HG03045 (cell line): ENCODE measurements at regions not wholly inside any gene's neighbourhood (a gene's known extent, or its start where the extent isn't known, plus 50 kb on each side); places are given as distances from the start of the nearest gene placed in this dataset.

Experiments used
- ATAC-seq: cut with Tn5 transposase; IDR thresholded peaks from one replicate; pipeline ENCODE4 v1.9.1; 2021; ENCODE audit warnings: mild to moderate bottlenecking, moderate library complexity; ENCODE audit not compliant: unreplicated experiment

DNA sequence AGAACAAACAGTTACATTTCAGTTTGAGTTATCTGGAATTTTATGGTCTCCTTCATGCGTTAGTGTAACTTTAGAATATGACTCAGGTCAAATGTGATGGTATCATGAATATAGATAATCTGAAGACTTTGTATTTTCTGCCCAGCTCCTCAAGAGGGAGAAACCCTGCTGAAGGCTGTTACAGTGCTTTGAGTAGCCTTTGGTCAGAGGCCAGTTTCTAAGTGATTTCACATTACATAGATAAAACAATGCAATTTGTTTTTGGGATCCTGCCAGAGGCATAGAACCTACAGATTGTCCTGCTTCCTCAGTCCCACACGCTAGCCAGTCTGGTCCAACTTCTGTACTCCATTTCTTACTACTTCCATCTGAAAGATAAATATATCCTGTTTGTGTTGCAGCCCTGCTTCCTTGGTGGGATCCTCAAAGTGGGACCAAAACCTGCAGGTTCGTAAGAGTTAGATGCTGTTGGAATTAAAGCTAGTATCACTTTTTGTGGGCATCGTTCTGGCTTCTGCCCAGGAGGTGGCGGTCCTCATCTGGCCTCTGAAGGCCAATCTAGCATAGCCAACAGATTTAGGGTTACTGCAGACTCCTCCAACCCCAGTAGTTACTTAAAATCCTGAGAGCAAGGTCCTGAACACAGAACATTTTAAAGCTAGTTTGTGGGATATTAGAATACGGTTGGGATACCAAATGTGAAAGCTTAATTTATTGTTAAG is 645.8 kb upstream of the USP24 start:
- ATAC-seq = no peak

DNA sequence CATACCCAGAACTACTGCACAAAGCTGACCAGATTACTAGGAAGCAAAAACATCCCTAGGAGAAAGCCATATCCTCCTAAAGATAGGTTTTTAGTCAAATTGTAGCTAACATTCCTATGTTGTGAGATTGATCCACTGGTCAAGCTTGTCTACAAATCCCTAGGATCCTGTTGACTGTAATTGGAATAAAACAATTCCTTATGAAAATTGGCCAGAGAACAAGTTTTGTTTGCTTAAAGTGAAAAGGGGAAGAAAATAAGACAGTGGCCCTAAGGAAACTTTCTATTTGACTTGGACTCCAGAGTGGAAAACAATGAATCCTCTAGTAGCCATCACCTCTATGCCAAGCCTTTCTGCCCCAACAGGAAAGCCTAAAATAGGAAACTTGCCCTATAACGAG is 645.2 kb upstream of the USP24 start:
- ATAC-seq = no peak

DNA sequence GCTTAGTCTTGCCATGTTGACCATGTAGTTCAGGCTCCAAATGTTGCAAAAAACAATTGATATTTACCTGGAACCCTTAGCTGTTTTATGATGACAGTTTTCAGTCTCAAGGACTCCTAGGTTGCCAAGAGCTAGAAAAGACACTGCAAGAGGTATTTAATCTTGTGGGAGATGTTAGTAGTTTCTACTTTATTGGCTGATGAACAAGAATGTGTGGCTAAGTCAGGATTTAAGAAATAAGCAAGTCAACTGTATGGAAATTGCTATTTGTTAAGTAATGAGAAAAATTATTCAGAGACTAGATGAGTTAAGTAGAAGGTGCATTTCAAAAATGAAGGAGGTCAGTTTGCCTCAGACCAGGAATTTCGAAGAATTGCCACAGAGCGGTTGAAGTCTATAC is 639.7 kb upstream of the USP24 start:
- no peak for ATAC-seq

DNA sequence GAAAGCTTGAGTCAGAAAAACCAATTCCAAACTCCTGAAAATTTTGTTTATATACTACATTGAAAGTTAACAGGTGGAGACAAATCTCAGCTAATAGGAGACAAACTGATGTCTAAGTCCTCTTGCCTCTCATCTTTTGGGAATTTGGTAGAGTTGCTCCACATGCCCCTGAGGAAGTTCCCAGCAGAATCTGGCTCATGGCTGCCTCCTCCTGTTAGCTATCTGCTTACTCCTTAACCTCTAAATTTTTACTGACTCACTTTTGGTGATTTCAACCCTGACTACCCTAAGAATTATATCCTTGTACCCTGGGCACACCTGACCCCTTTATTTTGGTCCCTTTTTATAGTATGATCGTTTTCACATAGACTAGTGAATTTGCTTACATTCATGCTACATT is 633.7 kb upstream of the USP24 start:
- no peak for ATAC-seq

DNA sequence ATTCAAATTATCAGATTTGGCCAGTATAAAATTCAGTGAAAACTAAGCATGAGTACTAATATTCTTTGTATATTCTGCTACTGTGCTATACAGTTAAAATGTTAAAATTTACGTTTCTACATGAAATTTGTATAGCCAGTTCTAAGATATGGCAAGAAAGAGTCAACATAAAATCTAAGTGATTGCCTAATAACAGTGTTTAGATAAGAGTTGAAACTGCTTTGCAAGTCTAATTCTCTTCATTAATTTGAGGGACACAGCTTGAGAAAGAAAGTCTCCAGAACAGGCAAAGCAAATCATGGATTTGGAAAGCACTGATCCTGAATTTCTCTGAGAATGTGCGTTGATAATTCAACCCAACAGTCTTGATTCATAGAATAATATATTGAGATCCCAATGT is 630.9 kb upstream of the USP24 start:
- ATAC-seq = no peak

DNA sequence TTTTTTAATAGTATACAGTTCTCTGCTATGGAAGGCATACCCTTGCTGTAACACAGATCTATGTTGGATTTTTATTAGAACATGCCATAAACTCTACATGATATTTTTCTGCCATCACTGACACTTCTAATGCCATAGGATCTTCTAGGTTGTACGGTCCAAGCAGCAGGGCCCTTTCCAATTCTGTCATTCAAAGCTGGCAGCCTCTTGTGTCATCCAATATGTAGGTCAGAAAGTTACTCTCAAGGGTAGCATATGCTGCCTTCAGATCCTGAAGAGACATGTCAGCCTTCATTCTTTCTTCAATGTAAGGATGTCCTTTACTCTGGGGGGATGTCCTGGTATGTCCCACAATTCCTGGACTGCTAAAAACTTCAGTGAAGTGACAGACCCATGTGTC is 629.2 kb upstream of the USP24 start:
- ATAC-seq = no peak

DNA sequence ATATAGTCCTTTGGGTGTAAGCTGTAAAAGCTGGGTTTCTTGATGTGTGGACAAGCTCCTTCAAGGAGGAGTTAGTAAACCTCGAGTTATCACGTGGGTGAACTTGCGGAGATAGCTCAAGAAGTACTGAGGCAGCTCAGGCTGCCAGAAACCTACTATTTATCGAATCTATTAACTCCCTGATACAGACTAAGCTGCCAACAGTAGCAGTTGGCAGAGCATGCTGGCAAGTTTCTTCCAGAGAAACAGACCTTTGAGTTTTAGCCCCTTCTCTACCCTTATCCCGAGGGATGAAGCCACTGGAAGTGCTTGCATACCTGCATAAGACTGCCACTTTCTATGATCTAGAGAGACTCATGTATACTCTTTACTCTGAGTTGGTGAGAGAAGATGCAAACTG is 624.5 kb upstream of the USP24 start:
- ATAC-seq = no peak

DNA sequence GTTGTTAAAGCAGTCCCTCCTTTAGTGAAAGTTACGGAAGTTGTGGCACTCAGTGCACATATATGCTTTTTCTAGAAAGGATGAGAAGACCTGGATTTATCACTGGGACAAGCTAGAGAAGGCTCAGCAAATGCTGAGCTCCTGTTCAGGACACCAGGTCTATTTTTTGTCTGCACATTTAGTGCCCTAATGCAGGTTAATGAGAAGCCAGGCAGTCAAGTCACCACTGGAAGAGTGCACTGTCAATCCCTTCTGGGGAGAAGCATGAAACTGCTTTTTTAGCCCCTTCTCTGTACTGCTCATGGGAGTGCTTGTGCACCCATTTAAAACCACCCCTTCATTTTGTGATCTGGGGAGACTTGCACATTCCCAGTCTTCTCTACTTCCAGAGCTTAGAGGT is 624.1 kb upstream of the USP24 start:
- ATAC-seq = no peak

DNA sequence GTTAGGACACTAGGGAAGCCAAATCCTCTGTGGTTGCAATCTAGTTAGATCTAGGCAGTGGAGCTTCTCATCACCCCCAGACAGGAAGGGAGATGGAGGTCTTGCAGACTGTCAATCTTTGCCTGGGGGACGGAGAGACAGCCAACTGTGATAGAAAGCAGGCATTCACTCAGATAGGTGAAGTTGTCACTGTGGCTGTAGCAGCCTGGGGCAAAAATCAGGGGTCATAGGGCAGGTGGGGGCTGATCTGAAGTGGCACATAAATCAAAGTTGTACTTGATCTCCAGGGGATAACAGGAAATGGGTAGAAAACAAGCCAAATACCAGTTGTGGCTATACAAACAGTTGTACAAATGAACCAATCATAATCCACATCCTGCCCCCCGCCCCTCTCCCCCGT is 620.9 kb upstream of the USP24 start:
- no peak for ATAC-seq

DNA sequence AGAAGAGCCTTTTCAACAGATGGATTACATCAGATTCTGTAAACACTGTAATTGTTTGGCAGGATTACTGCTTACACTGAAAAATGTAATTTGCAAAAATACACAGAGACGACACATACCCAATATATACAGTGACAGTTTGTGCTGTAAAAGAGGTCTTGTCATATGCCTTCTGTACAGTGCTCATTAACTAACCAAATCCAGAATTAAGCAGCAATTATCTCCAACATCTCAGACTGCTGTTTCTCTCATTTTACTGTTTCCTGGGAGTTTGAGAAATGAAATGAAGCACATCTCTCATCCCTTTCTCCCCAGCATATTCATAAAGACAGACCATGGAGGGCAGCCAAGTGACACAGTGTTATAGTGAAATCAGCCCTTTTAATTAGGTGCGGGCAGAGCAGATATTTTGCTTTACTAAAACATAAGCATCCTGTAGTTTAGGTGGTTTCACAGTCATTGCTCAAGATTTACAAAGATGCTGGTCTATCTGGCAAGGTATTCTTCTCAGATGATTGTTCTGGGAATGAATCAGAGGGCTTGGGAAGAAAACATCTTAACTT is 618.4 kb upstream of the USP24 start:
- ATAC-seq = no peak

DNA sequence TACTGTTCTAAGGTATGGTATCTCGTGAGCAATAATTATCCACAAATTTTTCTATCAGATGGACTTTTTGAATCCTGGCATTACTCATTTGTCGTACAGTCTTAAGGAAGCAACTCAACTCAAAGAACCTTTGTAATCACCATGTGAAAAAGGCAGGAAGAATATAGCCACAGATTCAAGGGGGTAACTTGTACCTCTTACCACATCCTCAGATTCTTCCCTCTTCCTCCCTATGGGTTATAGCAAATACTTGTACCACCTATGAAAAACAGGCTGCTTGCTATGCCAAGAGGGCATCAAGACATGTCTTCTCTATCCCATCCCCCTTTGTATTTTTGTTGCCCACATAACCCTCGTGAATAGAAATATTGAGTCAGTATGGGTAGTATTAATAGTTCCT is 616.6 kb upstream of the USP24 start:
- ATAC-seq = no peak

DNA sequence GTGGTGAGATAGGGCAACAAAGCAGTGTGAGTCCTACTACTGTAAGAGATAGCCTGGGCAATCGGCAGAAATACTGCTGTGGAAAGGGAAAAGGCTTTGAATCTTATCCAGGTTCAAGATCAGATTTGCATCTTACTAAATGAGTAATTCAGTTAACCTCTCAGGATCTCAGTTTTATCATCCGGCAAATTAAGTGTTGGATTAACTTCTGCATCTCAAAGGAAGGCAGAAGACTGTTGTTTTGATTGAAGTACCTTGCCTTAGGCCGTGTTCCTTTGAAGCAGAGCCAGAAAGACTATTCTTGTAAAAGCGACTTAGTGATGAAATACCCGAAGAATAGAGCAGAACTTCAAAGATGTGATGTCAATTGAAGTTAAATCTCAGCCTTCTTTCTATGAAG is 612.9 kb upstream of the USP24 start:
- ATAC-seq = no peak

DNA sequence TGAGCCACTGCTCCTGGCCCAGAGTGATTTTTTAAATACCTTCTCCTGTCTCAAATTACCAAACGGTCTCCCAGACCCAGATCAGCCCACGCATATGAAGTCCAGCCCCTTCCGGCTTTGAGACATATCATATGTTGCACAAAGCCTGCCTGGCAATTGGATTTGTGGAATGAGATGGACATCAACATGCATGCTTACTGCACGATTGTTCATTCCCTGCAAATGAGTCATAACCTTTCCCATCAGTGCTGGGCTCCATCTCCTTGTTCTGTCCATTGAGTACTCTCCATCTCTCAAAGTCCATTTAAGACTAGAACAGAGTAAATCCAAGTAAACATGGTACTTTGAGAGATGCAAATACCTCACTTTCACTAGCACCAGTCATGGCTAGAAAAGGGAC is 612.2 kb upstream of the USP24 start:
- ATAC-seq = no peak

DNA sequence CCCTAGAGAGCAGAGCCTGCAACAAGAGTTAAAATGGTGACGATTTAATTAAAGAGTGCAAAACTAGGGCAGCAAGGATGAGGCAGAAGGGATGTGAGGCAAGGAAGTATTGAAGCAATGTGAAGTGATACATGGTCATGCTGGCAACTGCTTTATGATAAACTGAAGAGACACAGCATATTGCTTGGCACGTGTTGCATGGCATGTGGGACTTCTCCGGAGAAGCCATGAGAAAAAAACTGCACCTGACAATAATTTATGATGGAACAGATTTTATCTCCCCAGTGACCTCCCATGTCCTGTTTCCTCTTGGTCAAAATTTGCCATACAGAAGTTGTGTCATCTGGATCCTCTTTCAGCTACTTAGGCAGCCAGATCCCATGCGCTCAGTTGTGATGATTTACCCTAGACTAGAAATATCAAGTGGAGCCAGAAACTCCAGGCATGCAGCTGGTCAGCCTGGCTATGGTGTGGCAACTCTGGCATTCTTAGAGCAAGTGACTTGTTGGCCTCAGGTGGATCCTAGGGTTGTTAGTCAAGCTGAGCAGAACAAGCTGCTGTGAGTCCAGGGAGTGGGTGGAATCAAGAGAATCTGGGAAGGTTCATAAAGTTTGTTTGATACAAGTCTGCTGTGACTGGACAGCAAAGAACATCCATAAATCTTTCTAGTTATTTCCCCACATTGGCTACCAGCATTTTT is 611.4 kb upstream of the USP24 start:
- ATAC-seq = no peak

DNA sequence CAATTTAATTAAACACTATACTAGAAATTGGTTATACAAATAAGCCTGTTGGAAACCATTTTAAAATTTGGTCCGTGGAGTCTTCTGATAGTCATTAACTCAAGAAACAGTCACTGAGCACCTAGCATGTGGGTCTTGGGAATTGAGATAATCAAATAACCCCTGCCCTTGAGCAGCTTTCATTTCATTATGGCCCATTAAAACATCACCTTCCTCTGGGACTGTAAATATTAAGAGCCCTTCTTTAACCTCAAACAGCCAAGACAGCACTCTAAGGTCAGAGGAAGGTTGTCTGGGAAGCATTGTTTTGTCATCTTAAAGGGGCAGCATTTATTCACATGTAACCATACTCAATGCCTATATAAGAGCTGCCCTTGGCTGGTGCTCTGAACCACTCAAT is 610.3 kb upstream of the USP24 start:
- no peak for ATAC-seq

DNA sequence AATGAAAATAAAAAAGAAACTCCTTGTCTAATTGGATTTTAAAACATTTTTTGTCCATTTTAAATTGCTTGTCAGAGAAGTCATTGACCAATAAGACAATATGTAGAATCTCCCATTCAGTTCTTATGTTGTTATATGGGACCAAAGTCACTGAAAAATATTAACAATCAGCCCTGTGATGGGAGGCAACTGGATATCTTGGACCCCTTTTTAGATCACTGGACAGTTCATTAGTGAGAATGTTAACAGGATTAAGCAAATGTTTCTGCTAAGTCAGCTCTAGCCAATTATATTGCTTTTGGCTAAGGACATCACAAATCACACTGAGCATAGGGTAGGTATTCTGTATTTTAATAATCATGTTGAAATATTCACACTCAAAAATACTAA is 609.1 kb upstream of the USP24 start:
- ATAC-seq = no peak

DNA sequence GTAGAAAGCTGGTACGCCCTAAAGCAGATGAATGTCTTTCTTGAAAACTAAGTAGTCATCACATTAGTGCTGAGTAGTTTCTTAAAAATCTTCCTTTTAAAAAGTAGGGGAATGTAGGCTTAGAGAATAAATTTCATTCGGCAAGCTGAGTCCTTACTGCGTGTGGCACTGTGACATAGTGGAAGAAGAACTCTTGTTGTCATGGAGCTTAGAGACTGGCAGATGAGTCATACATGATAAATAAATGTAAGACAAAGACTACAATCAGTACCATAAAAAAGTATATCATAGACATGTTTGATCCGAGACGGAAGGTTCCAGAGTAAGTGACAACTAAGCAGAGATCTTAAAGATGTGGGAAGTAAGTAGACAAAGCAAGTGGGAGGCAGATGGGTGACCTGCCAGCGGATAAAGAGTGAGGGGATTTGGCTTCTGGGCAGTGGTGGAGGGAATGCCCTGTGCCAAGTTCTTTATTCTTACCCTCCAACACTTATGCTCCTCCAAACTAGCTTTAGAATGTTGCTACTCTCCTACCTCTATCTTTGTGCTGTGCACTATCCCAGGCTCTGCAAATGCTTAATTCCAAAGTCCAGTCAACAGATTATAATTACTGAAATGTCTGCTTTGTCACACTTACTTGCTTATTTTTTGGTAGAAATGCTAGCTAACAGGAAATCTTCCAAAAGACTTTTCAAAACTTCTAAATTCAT is 608.5 kb upstream of the USP24 start:
- ATAC-seq = no peak

DNA sequence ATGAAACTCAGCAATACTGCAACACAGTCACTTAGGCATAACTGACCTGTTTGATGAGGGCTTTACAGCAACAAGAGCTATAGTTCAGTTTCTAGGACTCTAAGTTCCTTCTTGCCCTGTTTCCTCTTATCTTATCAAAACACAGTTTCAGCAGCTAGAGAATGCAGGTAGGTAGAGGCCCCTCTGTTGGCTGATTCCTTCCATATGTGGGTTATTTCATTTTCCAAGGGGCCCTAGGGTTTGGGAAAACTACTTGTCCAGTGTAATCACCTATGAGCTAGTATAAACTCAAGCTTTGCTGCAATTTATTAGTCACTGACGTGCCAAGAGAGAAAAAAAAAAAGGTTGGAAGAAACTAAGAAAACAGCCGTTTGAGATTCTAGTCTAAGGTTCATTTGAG is 607.7 kb upstream of the USP24 start:
- no peak for ATAC-seq

DNA sequence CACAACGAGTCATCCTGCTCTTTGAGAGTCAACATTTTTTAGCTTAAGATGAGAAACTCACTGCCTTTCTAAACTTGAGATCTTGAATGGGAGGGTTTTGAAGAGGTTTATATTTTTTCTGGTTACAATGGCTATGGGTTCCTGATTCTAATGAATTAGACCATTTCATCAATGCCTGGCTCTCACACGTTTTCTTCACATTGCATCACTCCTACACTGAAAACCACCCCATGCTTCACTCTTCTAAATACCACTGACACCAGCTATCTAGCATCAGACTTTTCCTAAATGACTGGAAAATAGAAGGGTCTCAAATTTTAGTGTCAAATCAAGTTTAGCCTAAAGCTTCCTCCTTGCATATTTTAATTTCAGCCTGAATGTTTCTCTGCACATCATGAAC is 606.1 kb upstream of the USP24 start:
- ATAC-seq = no peak

DNA sequence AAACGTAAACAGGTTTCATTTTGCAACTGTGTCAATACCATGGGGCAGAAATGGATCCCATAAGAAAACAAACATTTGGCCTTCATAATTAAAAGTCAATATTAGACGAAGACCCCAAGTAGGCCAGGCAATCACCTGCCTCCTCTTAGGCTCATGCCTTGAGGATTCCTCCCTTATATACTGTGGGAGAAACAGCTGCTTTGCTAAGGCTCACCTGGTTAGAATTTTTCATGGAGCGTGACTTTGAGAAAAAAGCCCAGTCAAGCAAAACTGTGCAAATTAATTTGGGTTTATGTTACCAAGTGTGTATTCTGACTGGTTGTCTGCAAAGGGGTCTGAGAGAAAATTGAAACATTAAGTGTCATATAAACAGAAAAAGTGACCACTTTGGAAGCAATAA is 605.3 kb upstream of the USP24 start:
- no peak for ATAC-seq

DNA sequence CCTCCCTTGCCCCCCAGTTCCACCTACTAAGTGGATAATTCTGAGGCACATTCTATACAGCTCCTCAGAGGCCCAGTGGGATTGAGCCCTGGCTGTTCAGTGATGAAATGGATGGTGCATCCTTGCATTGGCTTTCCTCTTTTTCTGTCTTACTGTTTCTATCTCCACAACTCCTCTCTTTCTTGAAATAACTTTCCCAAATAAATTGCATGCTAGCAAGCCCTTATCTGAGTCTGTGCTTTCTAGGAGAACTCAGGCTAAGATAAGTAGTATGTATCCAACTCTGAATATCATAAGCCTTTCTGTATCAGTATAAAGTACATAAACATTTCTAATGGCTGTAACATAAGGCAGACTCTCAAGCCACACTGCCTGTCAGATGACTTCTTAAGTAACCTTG is 603.8 kb upstream of the USP24 start:
- ATAC-seq = no peak
